ENCODE measurements at regions not wholly inside any gene's neighbourhood (a gene's known extent, or its start where the extent isn't known, plus 50 kb on each side); places are given as distances from the start of the nearest gene placed in this dataset.

- TF ChIP-seq CTCF (IDR thresholded peaks at IDR 0.05 in 4 of 5, conservative IDR thresholded peaks at IDR 0.05 in 1 of 5) (no peak), POLR2A (IDR thresholded peaks at IDR 0.05) (no peak)
Measured at GRCh38 chr16:35711435-35711834, 2252.0 kb downstream of the TP53TG3F start.

All from gastrocnemius medialis (tissue), 4 donors.